SU-DHL-6 (cell line): ENCODE measurements at regions not wholly inside any gene's neighbourhood (a gene's known extent, or its start where the extent isn't known, plus 50 kb on each side); places are given as distances from the start of the nearest gene placed in this dataset.

Source experiments
- EZH2phosphoT487 ChIP-seq: fragments of 200-600 bp; sonication (generic), shearing (Covaris generic); conservative IDR thresholded peaks from 2 replicates; pipeline ENCODE4 v1.6.1; 2018; ENCODE audit warnings: mild to moderate bottlenecking, antibody characterized with exemption, low read length, moderate library complexity, mixed read lengths
- TF ChIP-seq, protein P1 (sequence below): fragments of 200-600 bp; sonication (generic); IDR thresholded peaks from one replicate; pipeline ENCODE4 v1.5.1; 2017; ENCODE audit warnings: antibody characterized with exemption, mild to moderate bottlenecking, low read length, moderate library complexity; ENCODE audit not compliant: insufficient read depth, poor library complexity, severe bottlenecking

GRCh38 chr3:102576651-102577050 is 141.8 kb downstream of the ZPLD1 start:
- TF ChIP-seq, protein P1, sequence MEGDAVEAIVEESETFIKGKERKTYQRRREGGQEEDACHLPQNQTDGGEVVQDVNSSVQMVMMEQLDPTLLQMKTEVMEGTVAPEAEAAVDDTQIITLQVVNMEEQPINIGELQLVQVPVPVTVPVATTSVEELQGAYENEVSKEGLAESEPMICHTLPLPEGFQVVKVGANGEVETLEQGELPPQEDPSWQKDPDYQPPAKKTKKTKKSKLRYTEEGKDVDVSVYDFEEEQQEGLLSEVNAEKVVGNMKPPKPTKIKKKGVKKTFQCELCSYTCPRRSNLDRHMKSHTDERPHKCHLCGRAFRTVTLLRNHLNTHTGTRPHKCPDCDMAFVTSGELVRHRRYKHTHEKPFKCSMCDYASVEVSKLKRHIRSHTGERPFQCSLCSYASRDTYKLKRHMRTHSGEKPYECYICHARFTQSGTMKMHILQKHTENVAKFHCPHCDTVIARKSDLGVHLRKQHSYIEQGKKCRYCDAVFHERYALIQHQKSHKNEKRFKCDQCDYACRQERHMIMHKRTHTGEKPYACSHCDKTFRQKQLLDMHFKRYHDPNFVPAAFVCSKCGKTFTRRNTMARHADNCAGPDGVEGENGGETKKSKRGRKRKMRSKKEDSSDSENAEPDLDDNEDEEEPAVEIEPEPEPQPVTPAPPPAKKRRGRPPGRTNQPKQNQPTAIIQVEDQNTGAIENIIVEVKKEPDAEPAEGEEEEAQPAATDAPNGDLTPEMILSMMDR: no peak
- no peak for TF ChIP-seq EZH2phosphoT487
